ENCODE measurements at regions not wholly inside any gene's neighbourhood (a gene's known extent, or its start where the extent isn't known, plus 50 kb on each side); places are given as distances from the start of the nearest gene placed in this dataset.

GRCh38 chr2:133720429-133720828 is 152.2 kb upstream of the NCKAP5 start:
- WGBS, 2 donors = 63 to 76% methylated on average over 2 of the region's 2 CpGs
- Histone ChIP-seq H3K27ac (no peak overlapping the region), H3K27me3 (no peaks in the 10 kb centered on the region), H3K4me1 (no peaks in the 10 kb centered on the region), H3K9me3 (no peaks in the 10 kb centered on the region), H3K36me3 (replicated peaks in 1 of 2; ENCODE audit: insufficient read depth in 1 of 2, low read depth in 2 of 2) (no peaks in the 10 kb centered on the region), H3K4me3 (no peak overlapping the region)
- TF ChIP-seq POLR2A (IDR thresholded peaks at IDR 0.05) = no peak
- TF ChIP-seq CTCF (IDR thresholded peaks at IDR 0.05) = no peak
- DNase-seq (no peak), ATAC-seq (no peak)
- intact Hi-C loops (cut with DNase I) = no loop called here

GRCh38 chr2:133721118-133721517 is 152.9 kb upstream of the NCKAP5 start:
- no peak for TF ChIP-seq CTCF (IDR thresholded peaks at IDR 0.05)
- no peak for TF ChIP-seq POLR2A (IDR thresholded peaks at IDR 0.05)
- no peaks in the 10 kb centered on the region for H3K4me1 ChIP-seq
- 66 to 74% methylated on average over 3 of the region's 3 CpGs for WGBS, 2 donors
- DNase-seq (no peak), ATAC-seq (no peak)
- H3K27me3 ChIP-seq = no peaks in the 10 kb centered on the region
- no peak overlapping the region for H3K27ac ChIP-seq
- no peaks in the 10 kb centered on the region for H3K36me3 ChIP-seq (replicated peaks in 1 of 2; ENCODE audit: insufficient read depth in 1 of 2, low read depth in 2 of 2)
- intact Hi-C loops (cut with DNase I) = no loop called here
- no peaks in the 10 kb centered on the region for H3K9me3 ChIP-seq
- no peak overlapping the region for H3K4me3 ChIP-seq

GRCh38 chr2:133723133-133723532 is 154.9 kb upstream of the NCKAP5 start:
- Histone ChIP-seq H3K27ac (no peak overlapping the region), H3K36me3 (replicated peaks in 1 of 2; ENCODE audit: insufficient read depth in 1 of 2, low read depth in 2 of 2) (no peaks in the 10 kb centered on the region), H3K27me3 (no peaks in the 10 kb centered on the region), H3K4me1 (no peaks in the 10 kb centered on the region), H3K9me3 (no peaks in the 10 kb centered on the region), H3K4me3 (no peak overlapping the region)
- DNase-seq = no peak
- intact Hi-C loops (cut with DNase I) = no loop called here
- WGBS, 2 donors = 68 to 73% methylated on average over 3 of the region's 3 CpGs
- TF ChIP-seq CTCF (IDR thresholded peaks at IDR 0.05) = no peak
- TF ChIP-seq POLR2A (IDR thresholded peaks at IDR 0.05) = no peak
- no peak for ATAC-seq

GRCh38 chr2:133726973-133727372 is 158.7 kb upstream of the NCKAP5 start:
- Histone ChIP-seq H3K4me3 (no peak overlapping the region), H3K36me3 (replicated peaks in 1 of 2; ENCODE audit: insufficient read depth in 1 of 2, low read depth in 2 of 2) (no peaks in the 10 kb centered on the region), H3K9me3 (no peaks in the 10 kb centered on the region), H3K27me3 (no peaks in the 10 kb centered on the region), H3K27ac (no peak overlapping the region), H3K4me1 (no peaks in the 10 kb centered on the region)
- no peak for ATAC-seq
- no peak for TF ChIP-seq CTCF (IDR thresholded peaks at IDR 0.05)
- no peak for TF ChIP-seq POLR2A (IDR thresholded peaks at IDR 0.05)
- DNase-seq = no peak
- intact Hi-C loops (cut with DNase I) = no loop called here
- WGBS, 2 donors = 48 to 52% methylated on average over 5 of the region's 5 CpGs

- no peak overlapping the region for H3K27ac ChIP-seq
- TF ChIP-seq POLR2A (IDR thresholded peaks at IDR 0.05) (no peak), CTCF (IDR thresholded peaks at IDR 0.05) (no peak)
- H3K4me3 ChIP-seq = no peak overlapping the region
- H3K27me3 ChIP-seq = no peaks in the 10 kb centered on the region
- 89 to 95% methylated on average over 2 of the region's 2 CpGs for WGBS, 2 donors
- no peaks in the 10 kb centered on the region for H3K36me3 ChIP-seq (replicated peaks in 1 of 2; ENCODE audit: insufficient read depth in 1 of 2, low read depth in 2 of 2)
- intact Hi-C loops (cut with DNase I) = no loop called here
- H3K9me3 ChIP-seq = no peaks in the 10 kb centered on the region
- DNase-seq (no peak), ATAC-seq (no peak)
- H3K4me1 ChIP-seq = no peaks in the 10 kb centered on the region
These were observed 163.8 kb upstream of the NCKAP5 start for GRCh38 chr2:133732059-133732458.
